Transverse colon (tissue), 4 donors: ENCODE measurements at regions not wholly inside any gene's neighbourhood (a gene's known extent, or its start where the extent isn't known, plus 50 kb on each side); places are given as distances from the start of the nearest gene placed in this dataset.

Source experiments
- DNase-seq: peaks from one replicate; pipeline ENCODE4 v3.0.0-alpha.2; 2019
- H3K27ac ChIP-seq, 4 donors: fragments of 200-600 bp; sonication (generic); 2 replicates each; pipeline ENCODE4 v1.5.1; 2016 to 2018; ENCODE audit warnings: inconsistent platforms in 4 of 4
- H3K27me3 ChIP-seq: fragments of 200-600 bp; sonication (generic); 2 replicates; pipeline ENCODE4 v1.5.1; 2017; ENCODE audit warnings: inconsistent platforms
- H3K36me3 ChIP-seq, 4 donors: fragments of 200-600 bp; sonication (generic); 2 replicates each; pipeline ENCODE4 v1.5.1; 2017 to 2019; ENCODE audit warnings: inconsistent platforms in 4 of 4
- H3K4me1 ChIP-seq, 4 donors: fragments of 200-600 bp; sonication (generic); 2 replicates each; pipeline ENCODE4 v1.5.1; 2017 to 2020; ENCODE audit warnings: inconsistent platforms in 4 of 4
- H3K4me3 ChIP-seq, 4 donors: fragments of 200-600 bp; sonication (generic); 1 replicate in 1 of 4; 2 replicates in 3 of 4; pipeline versions ENCODE4 v1.5.1 to v1.6.1; 2017 to 2019; ENCODE audit warnings: inconsistent platforms in 4 of 4
- H3K9me3 ChIP-seq, 2 donors: fragments of 200-600 bp; sonication (generic); 2 replicates each; pipeline ENCODE4 v1.5.1; 2017 to 2019; ENCODE audit warnings: inconsistent platforms in 2 of 2
- EP300 ChIP-seq: sonication (generic); formaldehyde crosslinking; IDR thresholded peaks from one replicate; pipeline ENCODE4 v1.6.1; 2017; ENCODE audit warnings: antibody characterized with exemption, low read depth
- POLR2A ChIP-seq: fragments of 450-650 bp; IDR thresholded peaks from one replicate; pipeline ENCODE4 v1.6.1; 2016; ENCODE audit warnings: antibody characterized with exemption, mild to moderate bottlenecking, moderate library complexity
- POLR2AphosphoS5 ChIP-seq, 3 donors: sonication (generic); formaldehyde crosslinking; IDR thresholded peaks; one replicate each; pipeline ENCODE4 v1.6.1; 2016; ENCODE audit warnings: antibody characterized with exemption in 3 of 3
- WGBS, 2 donors: methylation state at CpG; one replicate each; pipeline ENCODE4 v1.1.5; 2018; ENCODE audit warnings: low coverage in 1 of 2; 5-methylcytosine and 5-hydroxymethylcytosine counted together
- in situ Hi-C, 4 donors: fragments of 200-750 bp; cut with MboI; loops; one replicate each; pipeline versions ENCODE4 v1.15.0 to v1.15.1; 2017; ENCODE audit warnings: low sequenced_read_pairs in 3 of 4, low pct_ligation_motif_present in 1 of 4, low pct_unique_long_range_greater_than_20kb in 1 of 4
- intact Hi-C: fragments of 100-400 bp; cut with DNase I; formaldehyde crosslinking; loops from one replicate; pipeline ENCODE4 v1.15.1; 2023; ENCODE audit warnings: low total_unique reads
- TF ChIP-seq, protein P1 (sequence below), 5 experiments: fragments of 200-600 bp in 3 of 5; fragments of 450-650 bp in 2 of 5; sonication (generic) in 3 of 5; IDR thresholded peaks; 1 replicate in 2 of 5; 2 replicates in 3 of 5; pipeline ENCODE4 v1.5.1; 2016 to 2017; ENCODE audit warnings: antibody characterized with exemption in 5 of 5, inconsistent platforms in 3 of 5, mild to moderate bottlenecking in 2 of 5, moderate library complexity in 1 of 5

- intact Hi-C loops, result loop anchor here (5.0 kb wide), 1 partner anchor 1350 kb away; no protein-coding TSS in a partner anchor
- no peak for TF ChIP-seq EP300
- no peak for TF ChIP-seq POLR2AphosphoS5 (IDR thresholded peaks at IDR 0.05)
- TF ChIP-seq POLR2A, result no peak
- TF ChIP-seq, protein P1, sequence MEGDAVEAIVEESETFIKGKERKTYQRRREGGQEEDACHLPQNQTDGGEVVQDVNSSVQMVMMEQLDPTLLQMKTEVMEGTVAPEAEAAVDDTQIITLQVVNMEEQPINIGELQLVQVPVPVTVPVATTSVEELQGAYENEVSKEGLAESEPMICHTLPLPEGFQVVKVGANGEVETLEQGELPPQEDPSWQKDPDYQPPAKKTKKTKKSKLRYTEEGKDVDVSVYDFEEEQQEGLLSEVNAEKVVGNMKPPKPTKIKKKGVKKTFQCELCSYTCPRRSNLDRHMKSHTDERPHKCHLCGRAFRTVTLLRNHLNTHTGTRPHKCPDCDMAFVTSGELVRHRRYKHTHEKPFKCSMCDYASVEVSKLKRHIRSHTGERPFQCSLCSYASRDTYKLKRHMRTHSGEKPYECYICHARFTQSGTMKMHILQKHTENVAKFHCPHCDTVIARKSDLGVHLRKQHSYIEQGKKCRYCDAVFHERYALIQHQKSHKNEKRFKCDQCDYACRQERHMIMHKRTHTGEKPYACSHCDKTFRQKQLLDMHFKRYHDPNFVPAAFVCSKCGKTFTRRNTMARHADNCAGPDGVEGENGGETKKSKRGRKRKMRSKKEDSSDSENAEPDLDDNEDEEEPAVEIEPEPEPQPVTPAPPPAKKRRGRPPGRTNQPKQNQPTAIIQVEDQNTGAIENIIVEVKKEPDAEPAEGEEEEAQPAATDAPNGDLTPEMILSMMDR (IDR thresholded peaks at IDR 0.05), result no peak
Observed at GRCh38 chr10:131492211-131492857, 180.8 kb upstream of the TCERG1L start.

DNA sequence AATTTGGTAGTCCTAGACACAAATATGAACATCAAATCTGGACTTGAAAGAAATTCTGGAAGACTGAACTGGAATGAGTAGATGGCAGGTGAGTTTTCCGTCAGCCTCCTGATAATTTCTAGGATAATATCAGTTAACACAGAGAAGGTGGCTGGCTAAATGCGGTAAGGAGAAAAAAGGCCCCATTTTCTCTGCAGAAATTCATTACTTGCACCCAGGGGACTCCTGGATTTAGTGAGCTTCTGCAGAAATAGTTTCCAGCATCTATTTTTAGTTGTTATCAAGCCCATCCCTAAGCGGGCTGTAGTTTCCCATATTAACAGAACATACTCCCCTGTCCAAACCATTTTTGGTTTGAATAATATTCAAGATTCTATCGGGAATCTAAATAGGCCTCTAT, 181.9 kb upstream of the TCERG1L start:
- no peaks in the 10 kb centered on the region for H3K27me3 ChIP-seq
- H3K4me3 ChIP-seq, result no peak overlapping the region
- WGBS, 2 donors, result 89 to 94% methylated on average over 3 to 4 of the region's 4 CpGs
- no peak overlapping the region for H3K27ac ChIP-seq
- H3K9me3 ChIP-seq, result no peaks in the 10 kb centered on the region
- TF ChIP-seq, protein P1 (IDR thresholded peaks at IDR 0.05), result no peak
- no peak for TF ChIP-seq POLR2A
- TF ChIP-seq EP300, result no peak
- no peak for TF ChIP-seq POLR2AphosphoS5 (IDR thresholded peaks at IDR 0.05)
- in situ Hi-C loops, result loop anchor here in 1 of 4 donors (25.0 kb wide), 1 partner anchor 106 kb away; no protein-coding TSS in a partner anchor
- no peaks in the 10 kb centered on the region for H3K36me3 ChIP-seq
- no peaks in the 10 kb centered on the region for H3K4me1 ChIP-seq
- intact Hi-C loops, result loop anchor here (5.0 kb wide), 1 partner anchor 1349 kb away; no protein-coding TSS in a partner anchor
- no peak for DNase-seq

More at GRCh38 chr10:131492211-131492857, 180.8 kb upstream of the TCERG1L start:
- in situ Hi-C loops, result loop anchor here in 1 of 4 donors (25.0 kb wide), 1 partner anchor 105 kb away; no protein-coding TSS in a partner anchor
- Histone ChIP-seq H3K27me3 (no peaks in the 10 kb centered on the region), H3K36me3 (no peaks in the 10 kb centered on the region), H3K9me3 (no peaks in the 10 kb centered on the region), H3K4me1 (no peaks in the 10 kb centered on the region), H3K27ac (no peak overlapping the region), H3K4me3 (no peak overlapping the region)
- DNase-seq, result no peak
- 57 to 70% methylated on average over 7 to 9 of the region's 9 CpGs for WGBS, 2 donors

DNA sequence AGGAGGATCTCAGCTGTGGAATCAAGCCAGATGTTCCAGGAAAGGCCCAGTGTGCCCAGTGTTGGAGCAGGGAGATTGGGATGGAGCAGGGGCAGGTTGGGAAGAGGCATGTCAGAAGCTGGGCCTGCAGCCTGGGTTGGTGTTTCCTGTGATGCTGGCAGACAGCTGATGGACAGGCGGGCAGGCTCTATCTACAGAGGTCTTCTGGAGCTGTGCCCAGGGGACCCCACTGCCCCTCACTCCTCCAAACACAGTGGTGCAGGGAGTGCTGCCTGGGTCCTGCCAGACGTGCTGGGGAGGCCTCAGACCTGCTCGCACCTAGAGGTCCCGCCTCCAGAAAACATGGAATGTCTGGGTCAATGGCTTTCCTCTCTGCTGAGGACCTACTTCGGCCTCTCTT, 182.9 kb upstream of the TCERG1L start:
- no peak for DNase-seq
- in situ Hi-C loops, result loop anchor here in 1 of 4 donors (25.0 kb wide), 1 partner anchor 107 kb away; no protein-coding TSS in a partner anchor
- H3K4me1 ChIP-seq, result no peaks in the 10 kb centered on the region
- H3K36me3 ChIP-seq, result no peaks in the 10 kb centered on the region
- H3K27ac ChIP-seq, result no peak overlapping the region
- no peaks in the 10 kb centered on the region for H3K9me3 ChIP-seq
- intact Hi-C loops, result loop anchor here (5.0 kb wide), 1 partner anchor 1348 kb away; no protein-coding TSS in a partner anchor
- no peak for TF ChIP-seq POLR2A
- TF ChIP-seq EP300, result no peak
- TF ChIP-seq, protein P1 (IDR thresholded peaks at IDR 0.05), result no peak
- TF ChIP-seq POLR2AphosphoS5 (IDR thresholded peaks at IDR 0.05), result no peak
- H3K4me3 ChIP-seq, result no peak overlapping the region
- WGBS, 2 donors, result 81 to 100% methylated on average over 1 to 2 of the region's 5 CpGs
- H3K27me3 ChIP-seq, result no peaks in the 10 kb centered on the region

DNA sequence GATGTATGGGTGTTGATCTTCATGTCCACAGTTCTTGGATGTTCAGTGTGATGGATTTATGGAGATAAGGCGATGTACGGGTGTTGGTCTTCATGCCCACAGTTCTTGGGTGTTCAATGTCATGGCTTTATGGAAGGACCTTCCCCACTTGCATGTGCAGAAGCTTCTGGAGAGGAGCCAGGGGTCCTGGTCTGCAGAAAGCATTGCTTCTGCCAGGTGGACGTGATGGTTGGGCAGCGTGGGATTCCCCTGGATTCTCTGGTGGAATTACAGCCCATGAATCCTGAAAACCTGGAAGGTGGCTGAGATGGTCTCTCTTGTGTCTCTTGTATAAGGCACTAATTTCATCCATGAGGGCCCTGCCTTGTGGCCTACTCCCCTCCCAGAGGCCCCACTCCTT, 183.7 kb upstream of the TCERG1L start:
- in situ Hi-C loops (loop anchor here in 1 of 4 donors (25.0 kb wide), 1 partner anchor 108 kb away; no protein-coding TSS in a partner anchor), intact Hi-C loops (no loop called here)
- Histone ChIP-seq H3K27me3 (no peaks in the 10 kb centered on the region), H3K27ac (no peak overlapping the region), H3K9me3 (no peaks in the 10 kb centered on the region), H3K4me1 (no peaks in the 10 kb centered on the region), H3K36me3 (no peaks in the 10 kb centered on the region), H3K4me3 (no peak overlapping the region)
- 73% methylated on average over 4 of the region's 4 CpGs; no CpG with 5 or more reads in 1 of the 2 donors for WGBS, 2 donors
- TF ChIP-seq, protein P1 (IDR thresholded peaks at IDR 0.05), result no peak
- TF ChIP-seq POLR2A (no peak), EP300 (no peak), POLR2AphosphoS5 (IDR thresholded peaks at IDR 0.05) (no peak)
- no peak for DNase-seq
